ENCODE measurements at regions not wholly inside any gene's neighbourhood (a gene's known extent, or its start where the extent isn't known, plus 50 kb on each side); places are given as distances from the start of the nearest gene placed in this dataset.

GRCh38 chr13:111413407-111414187, 93.2 kb downstream of the TEX29 start:
- Histone ChIP-seq H3K27me3 (ENCODE audit: control insufficient read depth, insufficient read depth, low read length) (peaks cover 58% of the 10 kb centered on the region), H3K36me3 (ENCODE audit: control insufficient read depth, insufficient read depth, low read length) (no peaks in the 10 kb centered on the region), H3K4me3 (ENCODE audit: low read length) (no peak overlapping the region), H3K9me3 (ENCODE audit: control insufficient read depth, low read depth, low read length) (no peaks in the 10 kb centered on the region), H3K4me1 (ENCODE audit: control insufficient read depth, insufficient read depth, low read length) (no peaks in the 10 kb centered on the region), H3K27ac (ENCODE audit: low read length) (no peak overlapping the region)
- DNase-seq = no peak
- WGBS (ENCODE audit: insufficient coverage, low lambda C conversion rate) = no CpG with 5 or more reads among the region's 19 CpGs

DNA sequence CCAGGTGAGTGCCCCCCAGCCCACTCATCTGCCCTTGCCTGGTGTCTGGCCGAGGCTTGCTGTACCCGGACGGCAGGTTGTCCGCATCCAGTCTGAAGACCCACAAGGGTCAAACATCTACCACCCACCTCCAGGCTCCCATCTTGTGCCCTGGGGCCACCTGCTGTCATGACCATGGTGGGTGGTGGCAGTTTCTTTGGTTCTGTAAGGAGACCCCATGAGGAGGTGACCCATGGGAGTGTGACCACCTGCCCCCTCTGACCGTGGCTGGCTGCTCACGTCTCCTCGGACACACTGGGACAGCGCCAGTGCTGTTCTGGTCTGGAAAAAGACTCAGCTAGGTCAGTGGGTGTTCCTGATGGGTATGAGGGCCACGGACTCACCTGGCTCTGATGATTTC, 93.9 kb downstream of the TEX29 start:
- no peak overlapping the region for H3K4me3 ChIP-seq (ENCODE audit: low read length)
- peaks cover 50% of the 10 kb centered on the region for H3K27me3 ChIP-seq (ENCODE audit: control insufficient read depth, insufficient read depth, low read length)
- H3K36me3 ChIP-seq (ENCODE audit: control insufficient read depth, insufficient read depth, low read length) = no peaks in the 10 kb centered on the region
- DNase-seq = no peak
- no CpG with 5 or more reads among the region's 9 CpGs for WGBS (ENCODE audit: insufficient coverage, low lambda C conversion rate)
- no peaks in the 10 kb centered on the region for H3K4me1 ChIP-seq (ENCODE audit: control insufficient read depth, insufficient read depth, low read length)
- H3K27ac ChIP-seq (ENCODE audit: low read length) = no peak overlapping the region
- no peaks in the 10 kb centered on the region for H3K9me3 ChIP-seq (ENCODE audit: control insufficient read depth, low read depth, low read length)

DNA sequence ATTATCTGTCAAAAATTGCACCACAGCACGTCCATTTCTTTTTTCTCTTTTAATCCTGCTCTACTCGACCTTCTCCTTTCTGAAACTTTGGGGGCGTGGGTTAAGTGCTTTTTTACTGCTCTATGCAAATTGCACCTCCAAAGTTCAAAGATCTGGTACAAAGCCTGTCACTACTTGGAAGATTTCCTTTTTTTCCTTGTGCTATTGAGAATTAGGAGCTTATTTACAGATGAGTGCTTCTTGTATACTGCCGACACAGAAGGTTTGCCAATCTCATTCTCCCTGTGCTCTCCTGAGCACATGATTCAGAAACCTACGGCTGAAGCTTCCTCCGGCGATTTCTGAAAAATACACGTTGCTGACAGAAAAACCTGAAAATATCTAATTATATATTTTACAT, 94.8 kb downstream of the TEX29 start:
- Histone ChIP-seq H3K36me3 (ENCODE audit: control insufficient read depth, insufficient read depth, low read length) (no peaks in the 10 kb centered on the region), H3K27me3 (ENCODE audit: control insufficient read depth, insufficient read depth, low read length) (peaks cover 41% of the 10 kb centered on the region), H3K27ac (ENCODE audit: low read length) (no peak overlapping the region), H3K9me3 (ENCODE audit: control insufficient read depth, low read depth, low read length) (no peaks in the 10 kb centered on the region), H3K4me3 (ENCODE audit: low read length) (no peak overlapping the region), H3K4me1 (ENCODE audit: control insufficient read depth, insufficient read depth, low read length) (no peaks in the 10 kb centered on the region)
- WGBS (ENCODE audit: insufficient coverage, low lambda C conversion rate) = 10% methylated on average over 2 of the region's 8 CpGs
- DNase-seq = peak in 1 of 2 donors; percentile 48

DNA sequence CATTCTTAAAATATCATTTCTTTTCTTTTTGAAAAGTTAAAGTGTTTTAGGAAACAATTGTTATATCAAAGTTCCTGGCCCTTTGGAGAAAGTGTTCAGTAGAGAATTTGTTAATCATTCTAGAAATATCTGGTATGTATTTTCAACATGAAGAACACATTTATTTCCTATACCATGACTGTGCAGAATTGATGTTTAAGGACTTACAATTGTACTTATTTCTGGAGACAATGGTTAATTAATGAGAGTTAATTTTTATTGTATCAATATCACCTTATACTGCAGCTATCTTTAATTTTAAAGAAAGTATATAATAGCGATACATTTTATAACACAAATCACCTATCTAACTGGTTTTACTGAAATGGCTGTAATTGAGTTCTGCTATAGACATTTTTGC, 95.3 kb downstream of the TEX29 start:
- no CpG with 5 or more reads among the region's 1 CpG for WGBS (ENCODE audit: insufficient coverage, low lambda C conversion rate)
- Histone ChIP-seq H3K4me1 (ENCODE audit: control insufficient read depth, insufficient read depth, low read length) (no peaks in the 10 kb centered on the region), H3K27me3 (ENCODE audit: control insufficient read depth, insufficient read depth, low read length) (peaks cover 37% of the 10 kb centered on the region), H3K36me3 (ENCODE audit: control insufficient read depth, insufficient read depth, low read length) (no peaks in the 10 kb centered on the region), H3K4me3 (ENCODE audit: low read length) (no peak overlapping the region), H3K27ac (ENCODE audit: low read length) (no peak overlapping the region), H3K9me3 (ENCODE audit: control insufficient read depth, low read depth, low read length) (no peaks in the 10 kb centered on the region)
- DNase-seq = no peak

DNA sequence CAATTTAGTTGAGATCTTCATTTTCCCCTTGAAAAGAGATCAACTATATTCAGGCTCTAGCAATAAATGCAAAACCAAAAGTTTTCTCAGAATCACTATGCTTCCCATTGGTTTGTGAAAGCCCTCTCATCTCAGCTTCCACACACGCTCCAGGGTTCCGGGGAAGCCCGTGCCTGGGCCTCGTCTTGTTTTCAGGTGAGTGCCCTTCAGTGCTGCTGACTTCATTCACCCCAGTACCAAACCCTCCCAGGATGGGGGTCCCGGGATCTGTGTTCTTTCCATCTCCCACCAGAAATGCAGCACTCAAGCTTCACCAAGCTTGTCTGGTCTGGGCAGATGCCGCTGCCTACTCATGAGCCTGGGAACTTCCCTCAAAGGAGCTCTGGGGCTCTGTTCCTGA, 97.7 kb downstream of the TEX29 start:
- H3K4me1 ChIP-seq (ENCODE audit: control insufficient read depth, insufficient read depth, low read length) = no peaks in the 10 kb centered on the region

GRCh38 chr13:111420113-111420876, 99.9 kb downstream of the TEX29 start:
- Histone ChIP-seq H3K27me3 (ENCODE audit: control insufficient read depth, insufficient read depth, low read length) (no peaks in the 10 kb centered on the region), H3K27ac (ENCODE audit: low read length) (no peak overlapping the region), H3K4me3 (ENCODE audit: low read length) (no peak overlapping the region), H3K36me3 (ENCODE audit: control insufficient read depth, insufficient read depth, low read length) (no peaks in the 10 kb centered on the region), H3K9me3 (ENCODE audit: control insufficient read depth, low read depth, low read length) (no peaks in the 10 kb centered on the region), H3K4me1 (ENCODE audit: control insufficient read depth, insufficient read depth, low read length) (no peaks in the 10 kb centered on the region)
- no peak for DNase-seq
- no CpG with 5 or more reads among the region's 20 CpGs for WGBS (ENCODE audit: insufficient coverage, low lambda C conversion rate)

More for the DNA sequence above, 97.7 kb downstream of the TEX29 start:
- Histone ChIP-seq H3K4me3 (ENCODE audit: low read length) (no peak overlapping the region), H3K36me3 (ENCODE audit: control insufficient read depth, insufficient read depth, low read length) (no peaks in the 10 kb centered on the region), H3K9me3 (ENCODE audit: control insufficient read depth, low read depth, low read length) (no peaks in the 10 kb centered on the region), H3K27me3 (ENCODE audit: control insufficient read depth, insufficient read depth, low read length) (peaks cover 15% of the 10 kb centered on the region), H3K27ac (ENCODE audit: low read length) (no peak overlapping the region)
- WGBS (ENCODE audit: insufficient coverage, low lambda C conversion rate) = no CpG with 5 or more reads among the region's 6 CpGs
- DNase-seq = no peak

DNA sequence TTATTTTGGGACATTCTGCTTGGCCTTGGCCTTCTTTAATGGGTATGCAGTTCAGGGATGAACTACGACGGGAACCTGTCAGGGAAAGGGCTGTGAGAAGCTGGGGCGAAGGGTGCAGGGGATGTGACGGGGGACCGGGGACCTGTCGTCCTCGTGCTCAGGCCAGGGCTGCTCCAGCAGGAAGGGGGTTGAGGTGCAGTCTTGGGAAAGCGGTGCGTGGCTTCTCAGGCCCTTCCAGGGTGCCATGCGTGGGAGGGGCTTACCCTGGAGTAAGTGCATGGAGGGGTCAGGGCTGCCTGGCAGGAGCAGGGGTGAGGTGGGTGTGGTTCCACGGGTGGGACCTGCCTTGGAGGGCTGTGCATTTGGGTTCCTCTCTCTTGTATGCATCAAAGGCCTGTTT, 100.8 kb downstream of the TEX29 start:
- no peak overlapping the region for H3K4me3 ChIP-seq (ENCODE audit: low read length)
- no peaks in the 10 kb centered on the region for H3K9me3 ChIP-seq (ENCODE audit: control insufficient read depth, low read depth, low read length)
- H3K4me1 ChIP-seq (ENCODE audit: control insufficient read depth, insufficient read depth, low read length) = no peaks in the 10 kb centered on the region
- no peaks in the 10 kb centered on the region for H3K27me3 ChIP-seq (ENCODE audit: control insufficient read depth, insufficient read depth, low read length)
- no peak for DNase-seq
- H3K27ac ChIP-seq (ENCODE audit: low read length) = no peak overlapping the region
- no peaks in the 10 kb centered on the region for H3K36me3 ChIP-seq (ENCODE audit: control insufficient read depth, insufficient read depth, low read length)
- WGBS (ENCODE audit: insufficient coverage, low lambda C conversion rate) = no CpG with 5 or more reads among the region's 11 CpGs

GRCh38 chr13:111422348-111422747, 101.9 kb downstream of the TEX29 start:
- H3K4me1 ChIP-seq (ENCODE audit: control insufficient read depth, insufficient read depth, low read length) = no peaks in the 10 kb centered on the region
- H3K4me3 ChIP-seq (ENCODE audit: low read length) = no peak overlapping the region
- H3K27me3 ChIP-seq (ENCODE audit: control insufficient read depth, insufficient read depth, low read length) = no peaks in the 10 kb centered on the region
- H3K9me3 ChIP-seq (ENCODE audit: control insufficient read depth, low read depth, low read length) = no peaks in the 10 kb centered on the region
- 60% methylated on average over 1 of the region's 13 CpGs for WGBS (ENCODE audit: insufficient coverage, low lambda C conversion rate)
- H3K36me3 ChIP-seq (ENCODE audit: control insufficient read depth, insufficient read depth, low read length) = no peaks in the 10 kb centered on the region
- H3K27ac ChIP-seq (ENCODE audit: low read length) = no peak overlapping the region
- no peak for DNase-seq

DNA sequence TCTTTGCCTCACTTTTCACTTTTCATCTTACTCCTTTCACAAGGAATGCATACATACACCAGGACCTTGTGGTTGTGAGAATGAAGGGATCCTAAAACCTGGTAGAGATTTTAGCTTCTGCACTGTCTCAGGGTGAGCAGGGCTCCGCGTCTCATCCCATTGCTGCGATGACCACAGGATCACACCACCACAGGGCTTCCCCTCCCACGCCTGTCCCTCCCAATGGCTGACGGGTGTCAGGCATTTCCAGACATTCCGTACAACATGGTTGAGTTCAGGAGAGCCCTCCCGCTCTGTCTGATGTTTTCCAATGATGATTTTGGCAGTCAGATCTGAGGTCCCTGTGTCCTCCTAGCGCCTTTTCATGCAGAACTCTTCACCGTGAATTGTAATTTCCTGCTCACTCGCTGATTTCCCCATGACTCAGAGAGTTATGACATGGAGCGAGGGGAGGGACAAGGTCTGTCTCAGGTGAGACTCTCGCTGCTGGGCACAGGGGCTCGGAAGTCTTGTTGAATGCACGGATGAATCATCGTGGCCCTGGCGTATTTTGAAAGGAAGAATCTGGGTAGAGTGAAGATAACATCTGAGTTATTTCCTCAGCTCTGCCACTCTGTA, 102.8 kb downstream of the TEX29 start:
- Histone ChIP-seq H3K27ac (ENCODE audit: low read length) (no peak overlapping the region), H3K9me3 (ENCODE audit: control insufficient read depth, low read depth, low read length) (no peaks in the 10 kb centered on the region), H3K27me3 (ENCODE audit: control insufficient read depth, insufficient read depth, low read length) (no peaks in the 10 kb centered on the region), H3K36me3 (ENCODE audit: control insufficient read depth, insufficient read depth, low read length) (no peaks in the 10 kb centered on the region), H3K4me3 (ENCODE audit: low read length) (no peak overlapping the region), H3K4me1 (ENCODE audit: control insufficient read depth, insufficient read depth, low read length) (no peaks in the 10 kb centered on the region)
- no CpG with 5 or more reads among the region's 16 CpGs for WGBS (ENCODE audit: insufficient coverage, low lambda C conversion rate)
- no peak for DNase-seq

DNA sequence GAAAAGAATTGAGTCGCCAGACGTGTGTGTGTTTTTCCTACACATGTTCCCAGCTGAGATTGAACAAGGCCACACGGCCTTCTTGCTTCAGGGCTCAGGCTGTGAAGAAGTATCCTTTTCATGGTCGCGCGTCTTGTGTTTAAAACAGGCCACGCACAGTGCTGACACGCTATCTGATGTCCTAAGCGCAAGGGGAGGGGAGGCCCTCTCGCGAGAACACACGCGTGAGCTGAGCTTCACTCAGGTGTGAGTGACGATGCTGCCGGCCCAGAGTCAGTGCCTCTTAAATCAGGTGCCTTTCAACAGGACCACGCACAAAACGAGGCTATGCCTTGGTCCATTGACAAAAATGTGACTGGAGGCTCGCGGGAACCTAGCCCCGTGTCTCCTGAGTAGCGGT, 103.7 kb downstream of the TEX29 start:
- Histone ChIP-seq H3K36me3 (ENCODE audit: control insufficient read depth, insufficient read depth, low read length) (no peaks in the 10 kb centered on the region), H3K4me1 (ENCODE audit: control insufficient read depth, insufficient read depth, low read length) (no peaks in the 10 kb centered on the region), H3K9me3 (ENCODE audit: control insufficient read depth, low read depth, low read length) (no peaks in the 10 kb centered on the region), H3K27ac (ENCODE audit: low read length) (no peak overlapping the region), H3K27me3 (ENCODE audit: control insufficient read depth, insufficient read depth, low read length) (no peaks in the 10 kb centered on the region), H3K4me3 (ENCODE audit: low read length) (no peak overlapping the region)
- no peak for DNase-seq
- WGBS (ENCODE audit: insufficient coverage, low lambda C conversion rate) = no CpG with 5 or more reads among the region's 21 CpGs
